Activated CD8-positive, alpha-beta memory T cell treated with anti-CD3 and anti-CD28 coated beads for 36 hours (primary cell): ENCODE measurements at regions not wholly inside any gene's neighbourhood (a gene's known extent, or its start where the extent isn't known, plus 50 kb on each side); places are given as distances from the start of the nearest gene placed in this dataset.
"Not testable (repeated sequence)": the region's sequence is repeated elsewhere in the genome, so short reads cannot be mapped to it uniquely, and the experiment has no call there.

Experiments used
- CTCF ChIA-PET: fragments of 350-600 bp; sonication (Branson Sonifier 250); formaldehyde crosslinking; loops from one replicate; lab custom pipeline; 2021; ENCODE audit warnings: antibody characterized with exemption; lab: Charles Lee
- POLR2A ChIA-PET: fragments of 350-600 bp; sonication (Branson Sonifier 250); formaldehyde crosslinking; loops from one replicate; lab custom pipeline; 2021; ENCODE audit warnings: antibody characterized with exemption; lab: Charles Lee

GRCh38 chr10:20443094-20443493 is 454.0 kb downstream of the NEBL start:
- ChIA-PET POLR2A (no interaction called here), CTCF (no interaction called here)

GRCh38 chr10:20429742-20430141 is 467.4 kb downstream of the NEBL start:
- CTCF ChIA-PET = no interaction called here
- POLR2A ChIA-PET = no interaction called here

GRCh38 chr10:20427821-20428220 is 469.3 kb downstream of the NEBL start:
- ChIA-PET POLR2A (no interaction called here), CTCF (no interaction called here)

- POLR2A ChIA-PET = no interaction called here
Observed at GRCh38 chr10:20418286-20418685, 478.8 kb downstream of the NEBL start.

GRCh38 chr10:20417791-20418190 is 479.3 kb downstream of the NEBL start:
- CTCF ChIA-PET = interaction anchor here (0.6 kb wide), 1 partner anchor 78 kb away, joined by 4 read pairs; no protein-coding TSS in a partner anchor
- POLR2A ChIA-PET = no interaction called here

More at GRCh38 chr10:20418286-20418685, 478.8 kb downstream of the NEBL start:
- CTCF ChIA-PET = no interaction called here

- ChIA-PET POLR2A (no interaction called here), CTCF (interaction anchor here (0.6 kb wide), 1 partner anchor 573 kb away, joined by 3 read pairs; no protein-coding TSS in a partner anchor)
Observed at GRCh38 chr10:20415684-20416083, 481.4 kb downstream of the NEBL start.

GRCh38 chr10:20407357-20407756 is 489.8 kb downstream of the NEBL start:
- CTCF ChIA-PET = no interaction called here
- POLR2A ChIA-PET = no interaction called here

GRCh38 chr10:20406281-20407104 is 490.6 kb downstream of the NEBL start:
- CTCF ChIA-PET = no interaction called here

GRCh38 chr10:20405761-20406160 is 491.4 kb downstream of the NEBL start:
- CTCF ChIA-PET = no interaction called here

More at GRCh38 chr10:20406281-20407104, 490.6 kb downstream of the NEBL start:
- POLR2A ChIA-PET = no interaction called here

GRCh38 chr10:20405050-20405449 is 492.1 kb downstream of the NEBL start:
- ChIA-PET POLR2A (no interaction called here), CTCF (no interaction called here)

More at GRCh38 chr10:20405761-20406160, 491.4 kb downstream of the NEBL start:
- POLR2A ChIA-PET = no interaction called here

- POLR2A ChIA-PET = no interaction called here
Observed at GRCh38 chr10:20399772-20400171, 497.3 kb downstream of the NEBL start.

GRCh38 chr10:20396701-20397100 is 500.4 kb downstream of the NEBL start:
- CTCF ChIA-PET = no interaction called here
- POLR2A ChIA-PET = no interaction called here

More at GRCh38 chr10:20399772-20400171, 497.3 kb downstream of the NEBL start:
- CTCF ChIA-PET = no interaction called here

GRCh38 chr10:20396205-20396604 is 500.9 kb downstream of the NEBL start:
- ChIA-PET CTCF (no interaction called here), POLR2A (no interaction called here)

- POLR2A ChIA-PET = no interaction called here
- CTCF ChIA-PET = no interaction called here
Observed at GRCh38 chr10:20391629-20392028, 505.5 kb downstream of the NEBL start.

GRCh38 chr10:20381761-20382160 is 515.4 kb downstream of the NEBL start:
- ChIA-PET CTCF (no interaction called here), POLR2A (no interaction called here)

GRCh38 chr10:20380401-20380800 is 516.7 kb downstream of the NEBL start:
- POLR2A ChIA-PET = no interaction called here

GRCh38 chr10:20372748-20373147 is 524.4 kb downstream of the NEBL start:
- POLR2A ChIA-PET = no interaction called here

More at GRCh38 chr10:20380401-20380800, 516.7 kb downstream of the NEBL start:
- CTCF ChIA-PET = no interaction called here

GRCh38 chr10:20370977-20371533 is 526.1 kb downstream of the NEBL start:
- CTCF ChIA-PET, POLR2A ChIA-PET: not testable (repeated sequence)

More at GRCh38 chr10:20372748-20373147, 524.4 kb downstream of the NEBL start:
- CTCF ChIA-PET = no interaction called here

GRCh38 chr10:20369863-20370736 is 527.0 kb downstream of the NEBL start:
- CTCF ChIA-PET = no interaction called here
- POLR2A ChIA-PET = no interaction called here

GRCh38 chr10:20363684-20364083 is 533.4 kb downstream of the NEBL start:
- ChIA-PET CTCF (no interaction called here), POLR2A (no interaction called here)
